GM12892 (cell line): ENCODE measurements at regions not wholly inside any gene's neighbourhood (a gene's known extent, or its start where the extent isn't known, plus 50 kb on each side); places are given as distances from the start of the nearest gene placed in this dataset.

ENCODE experiments used
- POLR2A ChIP-seq: IDR thresholded peaks from 2 replicates; pipeline ENCODE4 v1.6.1; 2011; ENCODE audit warnings: low read depth, low read length, control low read depth
- POLR2AphosphoS5 ChIP-seq: IDR thresholded peaks from 2 replicates; pipeline ENCODE4 v1.6.1; 2011; ENCODE audit warnings: low read depth, low read length, control low read depth

GRCh38 chr3:95327478-95327877 is 1264.6 kb downstream of the NSUN3 start:
- TF ChIP-seq POLR2A (no peak), POLR2AphosphoS5 (no peak)
